ENCODE measurements at regions not wholly inside any gene's neighbourhood (a gene's known extent, or its start where the extent isn't known, plus 50 kb on each side); places are given as distances from the start of the nearest gene placed in this dataset.

DNA sequence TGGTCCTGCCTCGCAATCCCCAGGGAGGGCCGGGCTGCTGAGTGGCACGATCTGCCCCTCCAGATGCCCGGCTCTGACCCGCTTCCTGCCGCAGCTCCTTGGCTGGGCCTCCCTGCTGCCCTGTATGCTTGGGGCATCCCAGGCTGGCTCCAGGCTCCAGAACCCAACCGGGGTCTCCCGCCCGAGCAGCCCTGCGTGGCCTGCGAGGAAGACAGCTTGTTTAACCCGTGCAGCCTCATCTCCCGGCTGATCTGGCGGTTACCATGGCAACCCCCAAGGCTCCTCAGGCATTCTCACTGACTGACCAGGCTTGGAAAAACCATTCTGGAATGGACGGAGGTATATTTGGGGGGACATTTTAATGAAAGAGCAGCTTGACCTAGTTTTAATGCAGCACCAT lies 232.4 kb upstream of the MYO3A start:
- TF ChIP-seq POLR2A (IDR thresholded peaks at IDR 0.05) (no peak), CTCF (IDR thresholded peaks at IDR 0.05) (no peak)
